IPS-NIHi7 (cell line): ENCODE measurements at regions not wholly inside any gene's neighbourhood (a gene's known extent, or its start where the extent isn't known, plus 50 kb on each side); places are given as distances from the start of the nearest gene placed in this dataset.
A peak's percentile ranks its signal among the peaks of the same experiment; 100 is the strongest.
"Not testable (repeated sequence)": the region's sequence is repeated elsewhere in the genome, so short reads cannot be mapped to it uniquely, and the experiment has no call there.

Source experiments
- DNase-seq: peaks from one replicate; pipeline ENCODE4 v3.0.0; 2012; ENCODE audit warnings: mixed read lengths; ENCODE audit errors: extremely low spot score

DNA sequence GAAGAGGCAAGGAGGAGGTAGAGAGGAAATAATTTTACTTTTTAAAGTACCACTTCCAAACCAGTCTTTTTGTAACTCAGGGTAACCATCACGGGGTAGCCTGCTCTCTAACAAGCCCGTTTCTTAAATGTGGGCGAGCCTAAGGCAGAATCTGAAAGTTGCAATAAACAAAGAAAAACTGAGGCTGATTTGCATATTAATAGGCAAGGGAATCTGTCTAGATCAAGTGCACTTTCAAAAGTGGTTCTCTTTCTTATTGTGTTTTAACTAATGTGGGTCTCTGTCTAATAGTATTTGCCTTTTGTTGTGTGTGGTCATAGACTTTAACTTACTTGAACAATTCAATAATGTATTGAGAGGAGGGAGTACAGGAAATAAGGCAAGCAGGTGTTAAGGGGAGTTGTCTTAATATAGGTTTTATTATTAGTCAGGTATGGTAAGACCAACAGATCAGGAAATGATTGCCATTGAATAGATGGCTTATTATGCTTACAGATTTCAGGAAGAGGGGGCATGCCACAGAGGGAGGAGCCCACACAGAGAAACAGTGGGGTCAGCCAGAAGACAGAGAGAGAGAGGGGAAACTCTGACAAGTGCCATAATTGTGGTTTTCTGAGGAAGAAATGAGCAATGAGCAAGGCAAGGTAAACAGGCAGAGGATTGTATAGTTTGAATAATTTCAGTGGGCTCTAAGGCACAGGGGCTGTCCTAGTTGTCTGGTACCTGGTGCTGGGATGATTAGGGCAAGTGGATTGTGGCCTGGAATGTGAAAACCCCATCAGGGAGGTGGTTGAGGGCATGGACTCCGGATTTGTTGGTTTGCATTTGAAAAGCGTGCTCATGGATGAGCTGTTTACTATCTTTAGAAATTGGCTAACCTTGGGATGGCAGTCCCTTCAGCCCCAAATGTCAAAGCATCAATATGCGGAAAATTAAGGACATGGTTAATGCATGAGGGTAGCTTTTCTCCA is 237.2 kb downstream of the TOX3 start:
- no peak for DNase-seq

DNA sequence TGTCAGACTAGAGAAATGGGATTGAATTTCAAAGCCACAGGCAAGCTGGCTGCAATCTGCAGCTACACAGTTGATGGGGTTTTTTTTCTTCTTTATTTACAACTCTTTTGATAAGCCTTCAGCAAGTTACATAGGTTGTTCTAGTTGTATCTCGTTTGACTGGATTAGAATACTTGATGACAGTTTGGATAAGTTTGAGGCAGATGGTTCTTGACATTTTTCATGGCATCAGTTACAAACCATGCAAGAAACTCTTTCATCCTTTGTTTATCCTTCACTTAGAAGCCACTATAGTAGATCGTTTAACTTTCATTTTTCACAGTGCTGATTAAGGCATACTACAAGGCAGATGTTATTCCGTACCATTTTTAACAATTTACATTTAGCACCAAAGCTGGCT is 238.9 kb downstream of the TOX3 start:
- DNase-seq, result no peak

DNA sequence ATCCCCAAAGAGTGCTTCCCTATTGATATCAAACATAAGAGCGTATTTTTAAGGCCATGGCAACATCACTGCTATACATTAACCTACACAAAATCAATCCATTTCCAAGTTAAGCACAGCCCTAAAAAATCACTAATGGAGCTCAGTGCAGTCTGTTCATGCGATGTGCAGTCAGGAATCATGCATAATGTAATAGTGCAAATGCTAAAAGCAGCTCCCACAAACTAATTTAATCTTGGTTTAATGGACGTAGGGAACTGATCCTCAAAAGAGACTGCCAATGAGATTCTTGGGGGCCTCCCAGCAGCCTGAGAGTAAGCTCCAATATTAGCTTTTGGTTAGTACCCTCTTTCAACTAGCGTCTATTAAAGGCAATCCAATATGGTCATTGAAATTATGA is 245.9 kb downstream of the TOX3 start:
- DNase-seq, result no peak

DNA sequence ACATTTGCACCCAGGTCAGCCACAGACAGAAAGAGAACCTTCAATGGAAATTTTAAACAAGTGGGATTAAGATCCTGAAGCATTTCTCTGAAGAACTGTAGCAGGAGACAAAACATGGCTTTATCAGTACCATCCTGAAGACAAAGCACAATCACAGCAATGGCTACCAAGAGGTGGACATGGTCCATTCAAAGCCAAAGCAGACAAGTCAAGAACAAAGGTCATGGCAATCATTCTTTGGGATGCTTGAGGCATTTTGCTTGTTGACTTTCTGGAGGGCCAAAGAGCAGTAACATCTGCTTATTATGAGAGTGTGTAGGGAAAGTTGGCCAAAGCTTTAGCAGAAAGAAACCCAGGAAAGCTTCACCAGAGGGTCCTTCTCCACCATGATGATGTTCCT is 248.2 kb downstream of the TOX3 start:
- DNase-seq, result no peak

DNA sequence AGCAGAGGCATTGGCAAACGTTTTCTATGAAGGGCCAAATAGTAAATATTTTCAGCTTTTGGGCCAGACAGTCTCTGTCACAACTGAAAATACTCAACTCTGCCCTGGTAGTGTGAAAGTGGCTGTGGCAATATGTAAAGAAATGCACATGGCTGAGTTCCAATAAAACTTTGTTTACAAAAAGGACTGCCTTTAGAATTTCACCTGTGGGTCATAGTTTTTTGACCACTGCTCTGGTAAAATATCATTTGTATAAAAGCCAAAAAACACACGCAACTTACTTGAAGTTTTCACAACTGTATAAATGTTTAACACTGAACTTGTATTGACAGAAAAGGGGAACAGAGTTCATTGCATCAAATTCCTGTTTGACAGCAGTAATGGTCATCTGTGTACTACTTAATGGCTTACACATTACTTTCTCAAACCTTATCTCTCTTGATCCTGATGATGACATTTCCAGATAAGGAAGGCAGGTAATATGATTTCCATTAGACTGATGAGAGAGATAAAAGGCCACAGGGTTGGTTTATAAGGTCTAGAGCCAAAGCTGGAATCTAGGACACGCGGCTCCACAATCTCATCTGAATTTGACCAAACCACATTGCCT is 250.1 kb downstream of the TOX3 start:
- not testable (repeated sequence) for DNase-seq

DNA sequence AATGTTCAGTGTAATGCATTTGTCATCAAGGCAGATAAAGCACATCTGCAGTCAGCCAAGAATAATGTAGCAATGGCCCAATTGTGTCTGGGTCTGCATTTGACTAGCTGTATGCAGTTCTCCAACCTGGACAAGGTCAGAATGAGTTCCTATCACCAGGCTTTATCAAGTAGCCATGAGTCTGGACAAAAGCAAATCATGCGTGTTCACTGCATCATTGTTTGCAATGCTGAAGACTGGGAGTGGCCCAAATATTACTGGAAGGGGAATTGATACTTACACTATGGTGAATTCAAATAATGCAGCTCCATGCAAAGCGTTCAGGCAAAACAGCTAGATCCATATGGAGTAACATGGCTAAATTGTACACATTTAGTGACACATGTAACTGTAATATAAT is 250.9 kb downstream of the TOX3 start:
- no peak for DNase-seq

DNA sequence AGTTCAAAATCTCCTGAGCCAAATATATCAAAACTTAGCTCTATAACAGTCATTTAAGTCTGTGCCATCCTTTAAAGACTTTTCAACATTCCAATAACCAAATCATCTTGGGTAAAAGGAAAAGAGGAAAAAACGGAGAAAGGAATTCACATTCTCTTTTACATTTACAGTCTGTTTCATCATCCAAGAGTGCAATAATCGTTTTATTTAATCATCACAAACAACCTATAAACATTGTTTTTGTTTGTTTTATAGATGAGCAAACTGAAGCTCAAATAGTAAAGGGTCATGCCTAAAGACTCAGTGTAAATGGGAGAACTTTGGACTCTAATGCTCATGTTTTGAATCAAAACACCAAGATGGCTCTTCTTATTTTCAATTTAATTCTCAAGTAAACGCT is 252.3 kb downstream of the TOX3 start:
- no peak for DNase-seq

DNA sequence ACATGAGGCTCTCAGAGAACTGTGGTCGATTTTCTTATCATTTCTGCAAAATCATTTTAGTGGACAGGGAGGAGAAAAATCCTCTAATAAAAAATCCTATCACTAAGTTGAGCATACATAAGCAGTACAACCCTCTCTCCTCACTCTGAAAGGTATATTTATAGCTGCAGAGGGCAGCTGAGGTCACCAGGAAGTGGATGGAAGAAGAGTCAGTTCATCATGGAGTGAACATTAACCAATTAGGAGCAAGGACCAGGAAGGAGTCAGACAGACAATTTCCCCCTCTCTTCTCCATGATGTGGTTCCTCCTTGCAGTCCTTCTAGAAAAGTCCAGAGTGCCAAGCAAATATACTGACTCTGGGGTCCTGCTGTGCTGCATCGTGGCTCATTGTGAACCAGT is 253.7 kb downstream of the TOX3 start:
- no peak for DNase-seq

DNA sequence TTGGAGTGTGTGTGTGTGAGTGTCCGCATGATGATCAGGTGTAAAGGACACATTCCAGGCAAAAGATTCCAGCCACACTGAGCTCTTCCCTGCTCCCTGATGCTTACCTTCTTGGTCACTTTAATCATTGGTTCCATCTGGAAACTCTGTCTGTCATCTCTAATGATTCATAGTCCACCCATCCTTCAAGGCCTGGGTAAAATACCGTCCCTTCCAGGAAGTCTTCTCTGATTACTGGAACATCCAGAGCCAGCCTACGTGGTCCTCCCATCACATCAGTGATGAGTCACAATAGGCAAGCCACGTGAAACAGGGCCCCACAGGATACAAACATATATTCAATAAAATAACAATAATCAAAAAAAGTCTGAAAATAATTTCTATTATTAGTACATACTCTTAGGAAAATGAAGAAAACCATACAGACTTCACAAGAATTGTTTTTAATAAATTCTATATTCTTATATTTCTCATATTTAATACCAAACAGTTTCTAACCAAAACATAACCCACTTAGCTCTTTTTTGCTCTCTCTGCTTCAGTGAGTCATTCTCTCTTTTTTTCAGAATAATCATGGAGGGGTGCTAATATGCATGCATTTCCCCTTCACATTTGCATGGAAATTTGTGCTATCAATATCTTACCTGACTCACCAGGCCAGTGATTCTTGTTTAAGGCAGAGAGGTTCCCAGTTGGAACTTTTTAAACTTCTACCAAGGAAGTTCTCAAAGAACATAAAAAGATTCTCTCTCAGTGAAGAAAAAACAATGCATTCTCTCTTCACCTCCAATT is 263.2 kb downstream of the TOX3 start:
- no peak for DNase-seq

DNA sequence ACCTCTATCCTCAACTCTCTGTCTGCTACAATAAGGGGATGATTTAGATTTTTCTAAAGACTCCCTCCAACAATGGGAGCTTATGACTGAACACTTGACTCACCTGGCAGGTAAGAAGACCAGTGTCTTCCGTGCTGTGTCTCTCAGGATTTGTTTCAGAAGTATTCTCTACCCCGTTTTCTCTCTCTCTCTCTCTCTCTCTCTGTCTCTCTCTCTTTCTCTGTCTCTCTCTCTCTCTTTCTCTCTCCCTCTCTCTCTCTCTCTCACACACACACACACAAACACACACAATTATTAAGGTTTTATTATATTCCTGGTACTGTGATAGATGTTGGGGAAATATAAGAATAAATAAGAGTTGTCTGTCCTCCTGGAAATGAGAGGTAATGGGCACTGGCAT is 263.9 kb downstream of the TOX3 start:
- no peak for DNase-seq

DNA sequence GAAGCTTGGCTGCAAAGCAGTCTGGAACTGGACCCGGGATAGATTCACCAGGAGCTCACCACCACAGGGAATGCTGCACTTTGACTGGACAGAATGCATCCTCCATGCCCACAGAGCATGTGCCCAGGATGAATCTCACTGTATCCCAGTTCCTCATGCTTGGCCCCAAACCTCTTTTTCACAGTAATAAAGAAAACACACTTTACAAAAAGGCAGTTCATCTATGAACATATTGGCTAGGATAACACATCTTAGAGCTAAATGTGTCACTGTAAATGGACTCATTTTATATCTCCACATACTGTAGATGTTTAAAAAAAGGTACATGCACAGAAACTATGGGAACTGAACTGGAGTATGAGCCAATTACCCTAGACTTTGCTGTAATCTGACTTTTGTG is 266.9 kb downstream of the TOX3 start:
- DNase-seq, result no peak

DNA sequence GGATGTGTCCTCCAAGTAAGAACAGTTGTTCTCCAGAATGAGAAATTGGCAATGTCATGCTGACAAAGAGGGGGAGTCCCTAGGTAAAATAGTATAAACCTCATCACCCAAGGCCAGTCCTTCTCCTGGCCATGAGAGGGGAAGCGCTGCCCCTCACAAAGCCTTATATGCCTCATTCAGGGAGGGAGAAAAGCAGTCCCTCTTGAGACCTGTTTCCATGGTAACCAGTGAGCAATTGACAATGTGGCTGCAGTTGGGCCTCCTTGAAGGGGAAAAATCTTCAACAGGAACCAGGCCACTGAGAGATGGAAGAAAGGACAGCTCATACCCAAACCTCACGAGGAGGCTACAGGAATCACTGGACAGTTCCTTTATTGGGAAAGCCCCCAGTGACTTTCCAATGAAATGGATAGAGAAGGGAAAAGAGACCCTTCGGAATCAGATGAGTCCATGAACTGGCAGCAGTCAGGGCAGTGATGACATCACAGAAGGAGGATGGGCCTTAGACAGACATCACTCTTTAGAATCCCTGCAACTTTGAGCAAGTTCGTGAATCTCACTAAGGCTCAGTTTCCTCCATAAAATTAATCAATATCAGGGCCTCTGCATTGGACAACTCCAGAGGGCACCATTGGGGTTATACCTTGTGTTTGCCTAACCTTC is 275.7 kb downstream of the TOX3 start:
- no peak for DNase-seq

DNA sequence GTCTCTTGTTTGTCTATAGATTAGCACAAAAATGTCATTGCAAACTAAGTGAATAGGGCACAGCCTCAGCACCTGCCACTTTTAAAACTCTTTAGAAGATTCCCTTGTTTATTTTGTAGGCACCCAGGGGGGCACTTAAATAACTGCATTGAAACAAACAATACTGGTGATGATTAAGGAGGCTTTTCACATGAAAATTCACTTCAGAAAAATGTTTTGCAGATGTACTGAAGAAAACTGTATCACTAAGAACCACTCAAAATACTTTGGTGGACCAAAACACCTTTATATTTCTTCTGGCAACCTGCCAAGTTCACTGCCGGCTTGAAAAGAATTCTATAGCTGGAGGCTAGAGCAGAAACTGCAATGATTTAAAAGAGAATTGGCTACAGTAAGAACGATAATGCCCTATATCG is 281.5 kb downstream of the TOX3 start:
- DNase-seq, result peak; percentile 21

DNA sequence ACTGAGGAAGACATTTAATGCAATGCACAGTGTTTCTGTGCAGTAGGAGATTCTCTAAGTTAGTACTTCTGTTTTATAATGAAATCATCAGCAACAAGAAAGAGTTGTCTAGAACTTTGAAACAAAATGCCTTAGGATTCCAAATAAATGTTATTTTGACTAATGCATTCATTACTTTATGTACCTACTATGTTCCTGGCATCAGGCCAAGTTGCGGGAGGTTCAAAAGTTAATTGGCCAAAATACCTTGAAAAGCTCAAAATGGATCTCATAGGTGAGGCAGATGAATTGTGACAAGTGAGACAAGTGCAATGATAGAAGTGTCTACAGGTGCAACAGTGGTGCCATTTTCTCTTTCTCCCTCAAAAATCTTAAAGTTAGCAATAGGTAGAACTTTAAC is 289.4 kb downstream of the TOX3 start:
- DNase-seq, result no peak

DNA sequence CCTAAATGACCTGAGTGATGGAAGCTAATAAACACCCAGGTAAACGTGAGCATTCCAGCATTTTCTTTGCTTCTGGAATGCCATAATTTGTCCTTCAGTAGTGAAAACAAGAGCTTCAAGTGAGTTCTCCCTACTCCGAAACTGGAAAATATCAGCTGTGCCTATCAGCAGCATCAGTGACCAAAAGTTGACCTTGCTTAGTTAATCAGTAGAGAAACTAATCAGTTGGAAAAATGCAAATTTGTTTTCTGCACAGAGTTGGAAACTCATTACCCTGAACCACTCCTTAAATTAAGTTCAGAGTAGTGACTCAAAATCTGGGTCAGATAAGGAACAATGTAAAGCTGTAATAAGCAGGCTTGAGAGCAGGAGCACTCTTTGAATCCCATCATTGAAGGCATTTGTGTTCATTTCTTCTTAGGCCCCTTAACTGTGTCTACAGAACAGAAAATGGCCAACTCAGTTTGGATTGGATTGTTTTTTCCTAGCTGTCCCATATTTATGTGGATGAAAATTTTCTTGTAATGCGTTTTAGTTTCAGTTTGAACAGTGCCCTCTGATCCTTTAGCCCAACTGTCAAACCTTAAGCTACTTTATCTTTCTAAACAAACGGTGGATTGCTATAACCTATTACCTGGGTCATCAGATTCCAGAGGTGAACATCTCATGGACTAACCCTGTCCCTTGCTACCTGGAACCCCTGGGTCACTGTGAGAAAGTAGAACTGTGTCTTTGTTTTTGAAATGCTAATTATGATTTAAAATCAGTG is 290.4 kb downstream of the TOX3 start:
- DNase-seq, result no peak

DNA sequence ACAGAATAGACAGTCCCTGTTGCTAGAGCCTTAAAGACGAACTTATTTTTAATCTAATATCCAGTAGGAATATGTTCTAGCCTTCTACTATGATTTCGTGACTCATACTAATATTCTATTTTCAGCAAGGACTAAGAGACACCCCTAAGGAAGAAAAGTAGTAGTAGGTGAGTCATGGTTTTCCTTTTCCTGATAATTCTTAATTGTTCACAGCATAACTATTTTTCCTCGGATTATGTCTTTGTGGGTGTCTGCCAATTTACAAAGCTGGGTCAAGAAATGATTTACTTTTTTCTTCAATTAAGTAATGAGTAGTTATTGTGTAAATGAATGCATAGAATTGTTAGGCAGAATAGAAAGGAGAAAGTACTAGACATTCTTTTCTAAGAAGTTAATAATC is 292.2 kb downstream of the TOX3 start:
- no peak for DNase-seq

DNA sequence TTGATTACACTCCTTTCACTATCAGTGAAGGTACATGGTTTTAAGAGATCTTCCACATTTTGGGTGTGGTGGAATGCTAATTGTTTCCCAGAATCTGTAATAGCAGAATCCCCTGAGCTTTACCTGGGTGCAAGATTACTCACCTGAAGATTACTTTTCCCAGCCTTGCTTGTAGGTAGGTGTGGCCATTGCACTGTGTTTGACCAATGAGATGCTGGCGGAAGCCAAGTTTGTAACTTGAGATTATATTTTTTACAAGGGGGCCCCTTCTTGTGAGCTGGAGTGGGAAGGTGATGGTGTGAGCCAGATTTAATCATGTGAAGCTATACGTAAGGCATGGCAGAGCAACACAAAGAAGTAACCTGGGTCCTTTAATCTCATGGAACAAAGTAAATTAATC is 294.3 kb downstream of the TOX3 start:
- no peak for DNase-seq

DNA sequence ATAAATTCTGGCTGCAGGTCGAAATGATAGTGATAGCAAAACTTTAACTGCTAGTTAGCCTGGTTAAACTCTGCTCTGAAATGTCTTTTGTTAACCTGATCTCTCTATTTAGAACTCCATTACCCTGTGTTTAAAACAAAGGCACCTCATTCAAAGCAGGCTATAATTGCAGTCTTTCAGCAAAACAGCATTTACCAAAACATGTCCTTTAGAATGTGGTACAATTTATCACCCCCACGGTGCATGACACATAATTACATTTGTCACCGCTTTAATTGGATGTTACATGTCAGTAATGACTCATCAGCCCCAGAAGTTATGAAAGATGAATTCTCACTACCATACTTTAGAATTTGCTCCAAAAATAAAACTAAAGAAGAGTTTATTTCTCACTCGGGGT is 295.4 kb downstream of the TOX3 start:
- DNase-seq, result no peak

DNA sequence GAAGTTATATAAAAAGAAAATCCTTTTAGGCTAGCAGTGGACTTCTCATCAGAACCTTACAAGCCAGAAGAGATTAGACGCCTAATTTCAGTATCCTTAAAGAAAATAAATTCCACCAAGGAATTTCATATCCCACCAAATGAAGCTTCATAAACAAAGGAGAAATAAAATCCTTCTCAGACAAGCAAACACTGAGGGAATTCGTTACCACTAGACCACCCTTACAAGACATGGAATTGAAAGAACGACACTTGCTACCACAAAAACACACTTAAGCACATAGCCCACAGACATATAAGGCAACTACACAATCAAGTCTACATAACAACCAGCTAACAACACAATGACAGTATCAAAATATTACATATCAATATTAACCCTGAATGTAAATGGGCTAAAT is 299.2 kb downstream of the TOX3 start:
- no peak for DNase-seq

DNA sequence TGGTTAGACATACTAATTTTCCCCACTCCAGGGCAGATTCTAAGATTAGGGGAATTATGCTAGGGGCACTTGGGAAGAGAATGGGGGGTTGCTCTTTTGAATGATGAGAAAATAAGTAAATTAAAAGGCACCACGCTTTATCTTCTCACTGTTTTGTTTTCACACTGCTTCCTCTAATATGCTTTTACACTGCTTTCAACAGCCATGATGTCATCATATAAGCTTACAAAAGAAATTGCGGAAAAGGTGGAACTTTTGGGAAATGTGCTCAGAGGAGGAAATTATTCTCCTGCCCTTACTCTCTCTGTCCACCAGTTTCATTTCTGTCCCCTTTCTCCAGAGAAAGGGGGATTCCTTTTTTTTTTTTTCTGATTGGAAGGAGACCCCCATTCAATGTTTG is 308.2 kb downstream of the TOX3 start:
- no peak for DNase-seq

DNA sequence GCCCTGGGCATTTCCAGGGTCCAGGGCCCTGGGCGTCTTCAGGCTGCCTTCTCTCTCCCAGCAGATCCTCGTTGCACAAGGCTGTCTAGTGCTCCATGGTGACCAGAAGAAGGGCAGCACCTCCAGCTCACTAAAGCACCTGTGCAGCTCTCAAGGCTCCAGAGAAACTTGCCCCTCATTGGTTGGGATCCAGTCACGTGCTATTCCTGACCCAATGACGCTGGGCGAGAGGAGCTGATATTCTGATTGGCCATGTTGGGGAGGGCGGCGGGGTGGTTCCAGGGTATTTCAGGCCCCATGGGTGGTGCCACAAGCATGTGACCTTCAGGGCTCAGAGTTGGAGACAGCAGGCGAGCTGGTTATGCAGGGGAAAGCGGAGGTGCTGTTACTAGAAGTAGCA is 309.1 kb downstream of the TOX3 start:
- DNase-seq, result no peak
